Pons (tissue), 1 donor: ENCODE measurements at regions not wholly inside any gene's neighbourhood (a gene's known extent, or its start where the extent isn't known, plus 50 kb on each side); places are given as distances from the start of the nearest gene placed in this dataset.
"Not testable (repeated sequence)": the region's sequence is repeated elsewhere in the genome, so short reads cannot be mapped to it uniquely, and the experiment has no call there.

Experiments used
- DNase-seq: peaks from one replicate; pipeline ENCODE4 v3.0.0-alpha.2; 2016; ENCODE audit warnings: low spot score

DNA sequence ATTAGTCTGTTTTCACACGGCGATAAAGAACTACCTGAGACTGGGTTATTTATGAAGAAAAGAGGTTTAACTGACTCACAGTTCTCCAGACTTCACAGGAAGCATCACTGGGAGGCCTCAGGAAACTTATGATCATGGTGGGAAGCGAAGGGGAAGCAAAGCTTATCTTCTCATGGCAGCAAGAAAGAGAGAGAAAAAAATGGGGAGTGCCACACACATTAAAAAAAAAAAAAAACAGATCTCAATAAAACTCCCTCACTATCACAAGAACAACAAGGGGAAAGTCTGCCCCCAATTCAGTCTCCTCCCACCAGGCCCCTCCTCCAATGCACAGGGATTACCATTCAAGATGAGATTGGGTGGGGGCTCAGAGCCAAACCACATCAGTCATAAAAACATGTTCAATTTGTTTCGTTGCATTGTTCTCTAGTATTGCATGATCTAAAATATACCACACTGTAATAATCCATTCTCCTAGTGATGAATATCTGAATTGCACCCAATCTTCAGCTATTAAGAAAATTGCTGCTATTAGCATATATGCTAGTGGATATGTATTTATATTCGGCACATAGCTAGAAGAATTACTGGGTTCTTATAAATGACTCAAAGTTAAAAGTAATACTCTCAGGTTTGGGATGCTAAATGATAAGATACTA, 328.9 kb upstream of the KCND2 start:
- DNase-seq: no peak

DNA sequence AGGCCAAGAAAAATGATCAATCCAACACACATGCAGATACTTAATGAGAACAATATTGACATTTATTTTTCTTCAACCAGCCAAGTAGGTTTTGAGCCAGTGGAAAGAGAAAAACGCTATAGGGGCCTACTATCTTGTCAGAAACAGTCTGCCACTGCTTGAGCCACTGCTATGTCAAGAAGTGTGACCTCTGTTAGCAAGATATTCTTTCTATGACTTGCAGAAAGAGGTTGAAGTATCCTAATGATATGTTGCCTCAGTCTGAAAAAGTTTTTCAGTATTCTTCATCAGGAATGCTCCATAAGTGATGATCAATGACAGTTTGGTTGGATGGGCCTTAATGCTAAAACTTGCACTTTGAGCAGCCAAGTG, 328.4 kb upstream of the KCND2 start:
- DNase-seq: no peak

DNA sequence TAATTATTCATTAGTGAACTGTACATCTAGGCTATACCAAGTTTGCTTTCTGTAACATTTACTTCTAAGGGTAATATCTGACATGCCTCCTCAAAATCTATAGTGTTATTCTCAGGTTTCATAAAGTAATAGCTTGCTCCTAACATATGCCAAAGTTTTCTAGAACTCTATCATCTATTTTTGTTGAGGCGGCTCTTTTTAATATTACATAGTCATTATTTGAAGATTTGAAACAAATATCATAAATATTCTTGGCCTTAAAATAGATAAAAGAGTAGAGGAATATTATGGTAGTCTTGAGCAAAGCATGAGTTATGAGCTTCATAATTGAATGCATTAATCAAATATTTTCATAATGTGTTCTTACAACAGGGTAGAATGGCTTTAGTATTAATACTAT, 327.2 kb upstream of the KCND2 start:
- DNase-seq: no peak

DNA sequence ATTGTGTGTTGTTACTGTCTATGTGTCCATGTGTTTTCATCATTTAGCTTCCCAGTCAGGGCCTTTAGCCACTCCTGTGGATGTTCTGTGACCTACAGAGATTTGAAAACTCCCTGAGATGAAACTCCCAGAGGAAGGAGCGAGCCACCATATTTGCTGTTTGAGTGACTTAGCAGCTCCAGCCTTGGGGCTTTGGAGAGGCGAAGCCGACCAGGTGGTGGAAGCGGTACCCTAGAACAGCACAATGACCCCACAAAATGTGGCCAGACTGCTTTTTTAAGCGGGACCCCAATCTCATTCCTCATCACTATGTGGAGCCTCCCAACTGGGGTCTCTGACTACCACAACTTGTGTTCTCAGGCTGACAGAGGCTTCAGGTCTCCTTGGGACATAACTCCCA, 323.9 kb upstream of the KCND2 start:
- no peak for DNase-seq

DNA sequence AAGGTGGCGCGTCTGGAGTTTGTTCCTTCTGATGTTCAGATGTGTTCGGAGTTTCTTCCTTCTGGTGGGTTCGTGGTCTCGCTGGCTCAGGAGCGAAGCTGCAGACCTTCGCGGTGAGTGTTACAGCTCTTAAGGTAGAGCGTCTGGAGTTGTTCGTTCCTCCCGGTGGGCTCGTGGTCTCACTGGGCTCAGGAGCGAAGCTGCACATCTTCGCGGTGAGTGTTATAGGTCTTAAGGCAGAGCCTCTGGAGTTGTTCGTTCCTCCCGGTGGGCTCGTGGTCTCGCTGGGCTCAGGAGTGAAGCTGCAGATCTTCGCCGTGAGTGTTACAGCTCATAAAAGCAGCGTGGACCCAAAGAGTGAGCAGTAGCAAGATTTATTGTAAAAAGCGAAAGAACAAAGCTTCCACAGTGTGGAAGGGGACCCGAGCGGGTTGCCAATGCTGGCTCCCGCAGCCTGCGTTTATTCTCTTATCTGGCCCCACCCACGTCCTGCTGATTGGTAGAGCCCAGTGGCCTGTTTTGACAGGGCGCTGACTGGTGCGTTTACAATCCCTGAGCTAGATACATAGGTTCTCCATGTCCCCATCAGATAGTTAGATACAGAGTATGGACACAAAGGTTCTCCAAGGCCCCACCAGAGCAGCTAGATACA, 322.5 kb upstream of the KCND2 start:
- not testable (repeated sequence) for DNase-seq

DNA sequence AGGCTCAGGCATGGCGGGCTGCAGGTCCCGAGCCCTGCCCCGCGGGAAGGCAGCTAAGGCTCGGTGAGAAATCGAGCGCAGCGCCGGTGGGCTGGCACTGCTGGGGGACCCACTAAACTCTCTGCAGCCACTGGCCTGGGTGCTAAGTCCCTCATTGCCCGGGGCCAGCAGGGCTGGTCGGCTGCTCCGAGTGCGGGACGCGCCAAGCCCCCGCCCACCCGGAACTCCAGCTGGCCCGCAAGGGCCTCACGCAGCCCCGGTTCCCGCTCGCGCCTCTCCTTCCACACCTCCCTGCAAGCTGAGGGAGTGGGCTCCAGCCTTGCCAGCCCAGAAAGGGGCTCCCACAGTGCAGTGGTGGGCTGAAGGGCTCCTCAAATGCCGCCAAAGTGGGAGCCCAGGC, 321.4 kb upstream of the KCND2 start:
- not testable (repeated sequence) for DNase-seq

DNA sequence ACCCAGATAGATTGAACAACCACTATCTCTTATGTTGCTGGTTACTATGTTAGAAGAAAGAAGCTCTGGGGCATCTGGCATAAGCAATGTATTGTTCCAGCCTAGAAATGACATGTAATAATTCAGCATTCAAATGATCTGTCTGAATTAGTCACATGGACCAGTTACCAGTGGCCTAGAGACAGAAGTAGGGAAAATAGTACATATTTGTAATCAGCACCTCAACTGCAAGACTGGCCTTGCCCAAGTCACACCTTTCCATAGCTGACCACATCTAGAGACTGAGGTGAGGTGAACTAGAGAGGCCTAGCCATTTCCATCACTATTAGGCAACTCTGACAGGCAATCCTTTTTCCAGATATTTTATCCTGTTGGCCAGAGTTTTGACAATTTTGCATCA, 315.6 kb upstream of the KCND2 start:
- DNase-seq: no peak

DNA sequence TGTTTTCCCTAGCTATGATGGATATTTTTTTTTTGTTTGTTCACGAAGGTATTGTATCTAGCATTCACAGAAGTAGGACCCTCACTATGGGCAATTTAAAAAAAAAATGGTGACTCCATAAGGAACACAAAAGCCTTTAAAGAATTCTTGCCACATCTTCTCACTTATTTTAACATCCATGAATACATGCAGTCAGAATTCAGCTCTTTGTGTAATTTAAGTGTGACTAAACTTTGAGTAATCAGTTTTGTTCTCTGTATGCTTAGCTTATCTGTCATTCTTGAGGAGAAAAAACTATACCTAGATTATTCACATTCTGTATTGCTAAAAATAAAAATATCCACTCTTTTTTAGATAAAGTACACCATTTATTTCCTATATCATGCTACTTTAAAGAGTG, 313.2 kb upstream of the KCND2 start:
- no peak for DNase-seq

DNA sequence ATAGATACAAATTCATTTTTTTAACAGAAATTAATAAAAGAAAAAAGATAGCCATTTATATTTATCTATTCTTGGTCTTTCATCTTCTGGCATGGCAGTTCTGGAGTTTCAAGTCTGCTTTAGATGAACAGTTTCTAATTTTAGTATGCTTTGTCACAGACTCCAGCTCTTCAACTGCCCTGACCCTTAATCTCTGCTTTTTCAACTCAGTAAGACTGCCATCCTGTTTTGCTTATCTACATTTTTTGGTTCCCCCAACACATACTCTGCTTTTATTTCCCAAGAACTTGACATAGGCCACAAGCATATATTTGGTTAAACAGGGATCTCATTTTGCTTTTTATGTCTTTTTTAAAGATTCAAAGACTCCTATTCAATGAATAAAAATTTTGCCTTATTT, 309.3 kb upstream of the KCND2 start:
- DNase-seq: no peak

DNA sequence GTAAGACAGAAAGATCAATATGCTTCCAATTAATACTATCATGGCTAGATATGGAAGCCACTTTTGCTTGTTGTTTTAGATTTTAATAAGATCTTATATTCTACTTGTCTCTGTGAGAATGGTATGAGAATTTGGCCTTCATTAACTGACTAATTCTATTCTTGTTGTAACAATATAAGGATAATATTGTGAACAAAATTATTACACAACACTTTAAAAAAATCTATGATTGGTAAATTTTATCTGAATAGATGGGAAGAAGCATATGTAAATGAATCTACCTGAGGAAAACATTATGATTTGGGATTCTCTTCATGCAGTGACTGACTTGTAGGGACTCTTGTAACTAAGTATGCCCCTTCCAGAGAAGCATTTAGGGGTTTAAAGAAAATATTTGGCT, 308.9 kb upstream of the KCND2 start:
- no peak for DNase-seq

DNA sequence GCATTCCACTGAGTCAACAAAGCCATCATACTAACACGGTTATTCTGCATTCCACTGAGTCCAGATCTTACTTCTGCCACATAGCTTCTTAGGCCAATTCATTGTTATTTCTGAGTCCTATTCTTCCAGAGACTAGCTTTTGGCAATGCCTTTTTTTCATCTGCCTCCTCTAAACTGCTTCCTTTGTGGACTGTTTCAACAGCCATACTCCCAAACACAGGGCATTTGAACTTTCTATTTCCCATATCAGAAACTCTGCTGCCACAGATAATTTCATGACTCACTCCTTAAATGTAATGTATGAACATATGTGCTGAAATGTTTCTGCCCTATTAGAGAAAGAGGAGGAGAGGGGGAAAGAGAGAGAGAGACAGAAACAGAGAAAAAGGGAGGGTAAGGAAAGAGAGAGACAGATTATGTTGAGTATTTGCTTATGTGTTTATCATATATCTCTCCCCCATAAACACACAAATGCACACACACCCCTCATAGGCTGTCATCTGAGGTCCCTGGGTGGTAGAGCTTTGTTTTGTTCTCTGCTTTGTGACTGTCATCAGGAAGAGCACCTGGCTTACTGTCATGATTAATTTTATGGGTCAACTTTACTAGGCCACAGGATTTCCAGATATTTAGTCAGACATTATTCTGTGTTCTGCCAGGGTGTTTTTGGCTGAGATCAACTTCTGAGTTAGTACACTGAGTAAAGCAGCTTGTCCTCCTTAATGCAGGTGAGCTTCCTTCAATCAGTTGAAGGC, 308.0 kb upstream of the KCND2 start:
- no peak for DNase-seq

DNA sequence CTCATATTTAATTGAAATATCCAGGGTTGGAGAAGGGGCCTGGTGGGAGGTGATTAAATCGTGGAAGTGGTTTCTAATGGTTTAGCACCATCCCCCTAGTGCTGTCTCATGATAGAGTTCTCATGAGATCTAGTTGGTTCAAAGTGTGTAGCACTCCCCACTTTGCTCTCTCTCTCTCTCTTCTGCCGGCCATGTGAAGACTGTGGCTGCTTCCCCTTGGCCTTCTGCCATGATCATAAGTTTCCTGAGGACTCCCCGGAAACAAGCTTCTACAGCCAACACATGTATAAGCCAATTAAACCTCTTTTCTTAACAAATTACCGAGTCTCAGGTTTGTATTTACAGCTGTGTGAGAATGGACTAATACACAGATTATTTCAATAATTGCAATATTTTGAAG, 305.8 kb upstream of the KCND2 start:
- DNase-seq: no peak

DNA sequence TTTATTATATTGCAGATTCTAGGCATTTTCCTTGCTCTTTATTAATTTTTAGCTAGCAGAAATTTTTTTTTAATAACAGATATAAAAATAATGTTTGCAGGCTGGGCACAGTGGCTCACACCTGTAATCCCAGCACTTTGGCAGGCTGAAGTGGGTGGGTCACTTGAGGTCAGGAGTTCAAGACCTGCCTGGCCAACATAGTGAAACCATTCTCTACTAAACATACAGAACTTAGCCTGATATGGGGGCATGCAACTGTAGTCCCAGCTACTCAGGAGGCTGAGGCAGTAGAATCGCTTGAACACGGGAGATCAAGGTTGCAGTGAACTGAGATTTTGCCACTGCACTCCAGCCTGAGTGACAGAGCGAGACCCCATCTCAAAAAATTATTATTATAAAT, 304.6 kb upstream of the KCND2 start:
- DNase-seq: not testable (repeated sequence)

DNA sequence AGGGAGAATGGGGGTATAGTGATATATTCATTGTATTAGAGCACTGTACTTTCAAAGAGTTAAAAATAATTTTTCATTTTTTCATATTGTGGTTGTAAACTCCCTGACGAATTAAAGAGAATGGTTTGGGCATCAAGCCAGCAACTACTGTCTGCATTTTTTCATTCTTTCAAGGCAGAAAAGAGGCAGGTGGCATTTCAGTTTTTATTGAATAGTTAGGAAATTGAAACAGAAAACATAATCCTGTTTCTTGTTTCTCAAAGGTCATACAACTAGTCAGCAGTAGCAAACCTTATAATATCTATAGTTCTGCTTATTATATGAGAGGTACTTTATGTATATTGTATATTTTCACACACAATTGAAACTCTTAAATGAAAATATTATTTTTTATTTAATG, 303.9 kb upstream of the KCND2 start:
- DNase-seq: no peak

DNA sequence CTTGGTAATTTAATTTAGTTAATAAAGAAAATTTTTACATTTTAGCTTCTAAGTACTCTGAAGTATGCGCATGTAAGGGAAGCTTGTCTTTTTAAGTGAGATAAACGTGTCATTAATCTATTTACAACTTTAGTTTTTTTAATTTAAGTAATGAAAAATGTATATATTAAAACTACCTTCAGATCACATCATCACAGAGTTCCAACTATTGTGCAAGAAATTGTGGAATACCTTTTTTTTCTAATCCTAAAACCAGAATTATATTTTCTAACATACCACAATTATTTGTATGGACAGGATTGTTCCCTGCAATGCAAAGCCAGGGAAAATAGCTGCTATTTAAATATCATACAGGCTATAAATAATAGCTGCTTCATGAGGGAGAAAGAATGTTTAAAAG, 303.2 kb upstream of the KCND2 start:
- no peak for DNase-seq

DNA sequence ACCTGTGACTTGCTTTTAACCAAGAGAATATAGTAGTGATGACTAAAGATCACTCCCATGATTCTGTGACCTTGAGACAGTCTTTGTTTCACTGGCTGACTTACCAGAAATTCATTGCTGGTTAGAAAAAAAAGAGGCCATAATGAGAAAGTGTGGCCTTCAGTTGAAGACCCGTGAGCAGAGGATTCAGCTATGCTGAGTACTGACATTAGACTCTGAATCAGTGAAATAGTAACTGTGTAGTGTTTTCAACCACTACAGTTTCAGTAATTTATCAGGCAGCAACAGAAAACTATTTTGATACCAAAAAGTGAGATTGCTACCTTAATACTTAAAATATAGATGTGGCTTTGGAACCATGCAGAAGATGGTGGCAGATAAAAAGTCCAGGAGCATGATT, 298.0 kb upstream of the KCND2 start:
- no peak for DNase-seq

DNA sequence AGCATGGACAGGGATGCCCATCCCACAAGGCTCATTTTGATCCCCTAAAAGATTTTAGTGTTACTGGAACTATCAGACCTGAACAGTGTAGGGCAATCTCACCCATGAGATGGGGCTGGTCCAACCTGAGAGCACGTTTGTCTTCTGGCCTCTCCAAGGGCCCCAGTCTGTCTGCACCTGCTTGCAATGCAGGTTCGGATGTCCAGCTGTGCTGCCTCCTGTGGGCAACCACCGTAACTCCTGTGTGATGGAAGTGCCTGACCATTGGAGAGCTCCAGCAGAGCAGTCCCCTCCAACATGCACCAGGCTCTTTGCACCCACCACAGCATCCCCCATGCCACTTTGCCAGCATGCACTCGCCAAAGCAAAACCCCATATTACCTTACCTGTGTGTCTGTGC, 290.1 kb upstream of the KCND2 start:
- DNase-seq: no peak

DNA sequence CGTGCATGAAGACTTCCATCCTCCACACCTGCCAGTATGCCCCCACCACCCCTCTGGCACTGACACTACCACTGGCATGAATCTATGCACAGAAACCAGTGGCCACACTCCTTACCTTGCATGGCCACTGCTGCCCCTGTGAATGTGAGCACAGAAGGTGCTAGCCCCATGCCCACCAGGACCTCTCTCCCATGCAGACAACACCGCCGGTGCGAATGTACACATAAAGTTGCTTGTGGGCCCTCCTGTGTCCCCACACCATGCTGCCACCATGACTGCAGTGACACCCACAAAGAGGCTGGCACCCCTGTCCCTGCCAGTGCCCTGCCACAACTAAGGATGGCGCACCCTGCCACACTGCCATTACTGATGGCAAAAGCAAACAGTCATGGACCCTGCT, 289.5 kb upstream of the KCND2 start:
- DNase-seq: no peak

DNA sequence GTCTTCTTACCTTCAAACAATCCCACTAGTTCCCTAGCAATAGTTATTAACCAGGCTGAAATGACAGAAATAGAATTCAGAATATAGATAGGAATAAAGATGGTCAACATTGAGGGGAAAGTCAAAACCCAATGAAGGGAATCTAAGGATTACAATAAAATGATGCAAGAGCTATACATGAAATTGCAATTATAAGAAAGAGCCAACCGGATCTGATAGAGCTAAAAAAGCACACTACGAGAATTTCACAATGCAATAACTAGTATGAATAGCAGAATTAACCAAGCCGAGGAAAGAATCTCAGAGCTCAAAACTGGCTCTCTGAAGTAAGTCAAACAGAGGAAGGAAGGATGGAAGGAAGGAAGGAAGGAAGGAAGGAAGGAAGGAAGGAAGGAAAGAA, 288.7 kb upstream of the KCND2 start:
- no peak for DNase-seq

DNA sequence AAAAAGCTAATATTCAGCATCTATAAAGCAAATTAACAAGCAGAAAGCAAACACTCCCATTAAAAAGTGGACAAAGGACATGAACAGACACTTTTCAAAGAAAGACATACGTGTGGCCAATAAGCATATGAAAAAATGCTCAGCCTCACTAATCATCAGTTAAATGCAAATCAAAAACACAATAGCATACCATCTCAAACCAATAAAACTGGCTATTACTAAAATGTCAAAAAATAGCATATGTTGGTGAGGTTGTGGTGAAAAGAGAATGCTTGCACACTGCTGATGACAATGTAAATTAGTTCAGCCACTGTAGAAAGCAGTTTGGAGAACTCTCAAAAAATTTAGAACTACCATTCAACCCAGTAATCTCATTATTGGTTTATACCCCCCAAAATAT, 284.6 kb upstream of the KCND2 start:
- no peak for DNase-seq

DNA sequence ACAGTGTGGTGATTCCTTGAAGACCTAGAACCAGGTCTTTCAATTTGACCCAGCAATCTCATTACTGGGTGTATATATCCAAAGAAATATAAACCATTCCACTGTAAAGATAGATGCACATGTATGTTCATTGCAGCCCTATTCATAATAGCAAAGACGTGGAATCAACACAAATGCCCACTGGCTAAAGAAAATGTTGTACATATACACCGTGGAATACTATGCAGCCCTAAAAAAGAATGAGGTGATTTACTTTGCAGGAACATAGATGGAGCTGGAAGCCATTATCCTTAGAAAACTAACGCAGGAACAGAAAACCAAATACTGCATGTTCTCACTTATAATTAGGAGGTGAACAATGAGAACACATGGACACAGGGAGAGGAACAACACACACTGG, 278.0 kb upstream of the KCND2 start:
- no peak for DNase-seq

DNA sequence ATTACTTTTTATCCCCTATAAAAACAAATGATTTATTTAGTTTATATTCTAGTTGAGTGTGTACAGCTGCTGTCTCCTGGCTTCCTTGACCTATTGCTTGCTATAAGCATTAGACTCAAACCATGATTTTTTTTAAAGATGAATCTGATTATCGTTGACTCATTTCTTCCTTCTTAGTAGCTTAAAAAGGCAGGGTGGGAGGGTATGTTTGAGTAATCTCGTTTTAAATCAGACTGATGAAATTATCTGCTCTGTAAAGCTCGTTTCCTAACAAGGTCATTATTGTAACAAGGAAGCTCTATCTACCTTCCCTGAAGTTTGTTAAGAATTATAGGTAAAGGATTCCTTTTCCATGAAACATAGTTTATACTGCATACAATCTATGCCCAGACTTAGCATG, 276.3 kb upstream of the KCND2 start:
- no peak for DNase-seq

DNA sequence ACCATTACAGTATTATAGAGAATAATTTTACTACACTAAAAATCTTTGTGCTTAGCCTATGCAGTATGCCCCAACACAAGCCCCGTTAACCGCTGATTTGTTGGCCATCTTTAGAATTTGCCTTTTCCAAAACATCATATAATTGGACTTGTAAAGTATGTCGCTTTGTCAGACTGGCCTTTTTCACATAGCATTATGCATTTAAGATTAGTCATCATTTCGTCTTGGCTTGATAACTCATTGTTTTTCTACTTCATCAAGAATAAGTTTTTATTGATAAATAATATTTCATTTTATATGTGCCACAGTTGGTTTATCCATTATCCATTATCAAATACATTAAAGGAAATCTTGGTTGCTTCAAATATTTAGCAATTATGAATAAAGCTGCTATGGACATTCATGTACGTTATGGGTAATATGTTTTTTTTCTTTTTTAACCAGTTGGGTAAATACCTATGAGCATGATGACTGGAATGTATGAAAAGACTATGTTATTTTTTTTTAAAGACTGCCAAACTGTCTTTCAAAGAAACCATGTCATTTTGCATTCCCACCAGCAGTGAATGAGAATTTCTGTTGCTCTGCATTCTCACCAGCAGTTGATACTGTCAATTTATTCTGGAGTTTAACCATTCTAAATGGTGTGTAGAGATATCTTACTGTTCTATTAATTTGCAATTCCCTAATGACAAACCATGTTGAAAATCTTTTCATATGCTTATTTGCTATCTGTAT, 273.1 kb upstream of the KCND2 start:
- no peak for DNase-seq
